Astrocyte of the cerebellum (primary cell): ENCODE measurements at regions not wholly inside any gene's neighbourhood (a gene's known extent, or its start where the extent isn't known, plus 50 kb on each side); places are given as distances from the start of the nearest gene placed in this dataset.

Source experiments
- DNase-seq: peaks from one replicate; pipeline ENCODE4 v3.0.0-alpha.2; 2011; ENCODE audit warnings: low read depth
- H3K4me3 ChIP-seq: 2 replicates; pipeline ENCODE4 v1.5.1; 2011; ENCODE audit warnings: mild to moderate bottlenecking, low read depth, low read length, moderate library complexity
- in situ Hi-C: cut with HindIII; loops from 2 replicates; pipeline ENCODE4 v1.10.0; 2017; ENCODE audit warnings: low sequenced_read_pairs
- TF ChIP-seq, protein P1 (sequence below): IDR thresholded peaks from 2 replicates; pipeline ENCODE4 v1.5.1; 2012; ENCODE audit warnings: low read length, low read depth, moderate library complexity, mild to moderate bottlenecking; ENCODE audit errors: missing control alignments

GRCh38 chr10:113967126-113967525 is 76.5 kb upstream of the ADRB1 start:
- TF ChIP-seq, protein P1, sequence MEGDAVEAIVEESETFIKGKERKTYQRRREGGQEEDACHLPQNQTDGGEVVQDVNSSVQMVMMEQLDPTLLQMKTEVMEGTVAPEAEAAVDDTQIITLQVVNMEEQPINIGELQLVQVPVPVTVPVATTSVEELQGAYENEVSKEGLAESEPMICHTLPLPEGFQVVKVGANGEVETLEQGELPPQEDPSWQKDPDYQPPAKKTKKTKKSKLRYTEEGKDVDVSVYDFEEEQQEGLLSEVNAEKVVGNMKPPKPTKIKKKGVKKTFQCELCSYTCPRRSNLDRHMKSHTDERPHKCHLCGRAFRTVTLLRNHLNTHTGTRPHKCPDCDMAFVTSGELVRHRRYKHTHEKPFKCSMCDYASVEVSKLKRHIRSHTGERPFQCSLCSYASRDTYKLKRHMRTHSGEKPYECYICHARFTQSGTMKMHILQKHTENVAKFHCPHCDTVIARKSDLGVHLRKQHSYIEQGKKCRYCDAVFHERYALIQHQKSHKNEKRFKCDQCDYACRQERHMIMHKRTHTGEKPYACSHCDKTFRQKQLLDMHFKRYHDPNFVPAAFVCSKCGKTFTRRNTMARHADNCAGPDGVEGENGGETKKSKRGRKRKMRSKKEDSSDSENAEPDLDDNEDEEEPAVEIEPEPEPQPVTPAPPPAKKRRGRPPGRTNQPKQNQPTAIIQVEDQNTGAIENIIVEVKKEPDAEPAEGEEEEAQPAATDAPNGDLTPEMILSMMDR: no peak
- no peak for DNase-seq
- in situ Hi-C loops: no loop called here
- H3K4me3 ChIP-seq: no peak overlapping the region

DNA sequence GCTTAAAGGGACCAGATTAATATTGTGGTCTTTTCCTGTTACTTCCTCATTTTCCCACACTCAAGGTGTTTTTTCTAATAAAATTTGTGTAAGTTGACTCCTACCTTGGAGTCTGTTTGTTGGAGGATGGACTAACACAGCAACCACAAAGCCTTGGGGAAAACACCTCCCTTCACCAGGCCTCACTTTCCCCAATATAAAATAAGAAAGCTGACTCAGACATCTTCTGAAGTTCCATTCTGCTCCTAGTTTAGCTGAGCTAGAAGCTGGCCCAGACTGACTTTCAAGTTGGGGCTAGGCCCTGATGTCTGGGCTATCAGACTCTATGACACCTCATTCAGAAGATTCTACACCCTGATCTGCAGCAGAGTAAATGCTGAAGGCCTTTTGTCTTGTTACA is 73.0 kb upstream of the ADRB1 start:
- in situ Hi-C loops: no loop called here
- no peak for DNase-seq
- TF ChIP-seq, protein P1: no peak
- no peak overlapping the region for H3K4me3 ChIP-seq

DNA sequence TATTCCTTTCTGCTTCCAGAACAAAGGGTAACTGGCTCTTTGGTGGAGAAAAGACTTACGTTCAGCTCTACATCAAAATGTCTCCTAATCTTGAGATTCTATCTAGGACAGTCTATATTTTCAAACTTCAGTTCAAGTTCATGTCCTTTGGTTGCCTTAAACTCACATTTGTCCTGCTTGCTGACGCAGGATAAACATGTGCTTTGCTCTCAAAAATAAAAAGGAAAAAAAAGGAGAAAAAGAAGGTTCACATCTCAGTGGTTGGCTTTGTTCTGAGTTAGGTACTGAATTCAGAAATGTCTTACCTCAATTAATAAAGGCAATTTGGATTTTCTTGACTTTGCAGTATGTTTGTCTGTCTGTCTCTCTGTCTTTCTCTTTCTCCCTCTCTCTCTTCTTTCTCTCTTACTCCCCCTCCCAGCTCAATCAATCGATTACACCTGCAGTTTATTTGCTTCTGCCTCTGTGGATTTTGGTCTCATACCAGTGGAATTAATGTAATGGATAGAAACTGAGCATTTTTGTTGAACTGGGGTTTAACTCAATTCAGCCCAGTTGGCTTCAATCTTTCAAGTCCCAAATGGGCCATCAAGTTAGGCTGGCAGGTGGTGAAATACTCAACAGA is 72.2 kb upstream of the ADRB1 start:
- TF ChIP-seq, protein P1: no peak
- in situ Hi-C loops: no loop called here
- DNase-seq: no peak
- no peak overlapping the region for H3K4me3 ChIP-seq

GRCh38 chr10:113977174-113977573 is 66.5 kb upstream of the ADRB1 start:
- DNase-seq: no peak
- TF ChIP-seq, protein P1: no peak
- in situ Hi-C loops: no loop called here
- no peak overlapping the region for H3K4me3 ChIP-seq

DNA sequence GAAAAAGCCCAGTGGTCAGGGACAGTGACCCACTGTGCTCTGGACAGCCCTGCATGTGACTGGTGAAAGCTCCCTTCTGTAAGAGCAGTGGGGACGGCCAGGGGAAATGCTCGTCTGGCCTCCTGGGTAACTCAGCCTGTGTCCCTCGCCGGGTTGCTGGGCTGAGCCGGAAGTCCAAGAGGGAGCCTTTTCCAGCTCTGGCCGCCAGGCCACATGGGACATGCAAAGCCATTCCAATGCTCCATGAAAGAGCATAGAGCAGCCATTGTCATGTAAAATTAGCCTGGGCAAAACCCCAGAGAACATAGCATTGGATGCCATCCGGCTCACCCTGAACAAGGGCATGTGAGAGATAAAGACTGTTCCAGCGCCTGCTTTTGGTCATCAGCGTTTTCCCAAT is 64.9 kb upstream of the ADRB1 start:
- DNase-seq: no peak
- TF ChIP-seq, protein P1: no peak
- H3K4me3 ChIP-seq: no peak overlapping the region
- in situ Hi-C loops: no loop called here

DNA sequence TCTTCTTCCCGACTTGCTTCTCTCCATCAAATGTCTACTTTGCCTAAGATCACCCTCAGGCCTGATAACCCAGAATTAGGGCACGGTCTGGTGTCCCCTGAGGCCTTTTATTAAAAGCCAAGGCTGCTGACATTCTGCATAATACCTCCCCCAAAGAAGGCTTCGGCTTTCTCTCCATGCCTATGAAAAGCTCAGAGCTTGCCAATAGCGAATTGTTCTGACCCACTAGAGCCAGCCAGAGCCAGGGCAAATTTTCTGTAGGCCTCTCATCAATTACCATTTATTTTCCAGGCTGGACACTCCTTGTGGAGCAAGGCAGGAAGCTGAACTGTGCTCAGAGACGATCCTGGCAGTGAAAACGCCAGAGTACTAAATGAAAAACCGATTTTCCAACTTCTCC is 64.3 kb upstream of the ADRB1 start:
- no peak overlapping the region for H3K4me3 ChIP-seq
- DNase-seq: no peak
- TF ChIP-seq, protein P1: no peak
- in situ Hi-C loops: no loop called here
